CD4-positive, alpha-beta memory T cell (primary cell): ENCODE measurements at regions not wholly inside any gene's neighbourhood (a gene's known extent, or its start where the extent isn't known, plus 50 kb on each side); places are given as distances from the start of the nearest gene placed in this dataset.

Source experiments
- CTCF ChIA-PET: fragments of 350-600 bp; sonication (Branson Sonifier 250); formaldehyde crosslinking; loops from one replicate; lab custom pipeline; 2021; ENCODE audit warnings: inconsistent platforms; ENCODE audit not compliant: partially characterized antibody; lab: Charles Lee
- POLR2A ChIA-PET: fragments of 350-600 bp; sonication (Branson Sonifier 250); formaldehyde crosslinking; loops from one replicate; lab custom pipeline; 2021; ENCODE audit not compliant: partially characterized antibody; lab: Charles Lee
- DNase-seq, 5 donors: peaks; one replicate each; pipeline versions ENCODE4 v3.0.0 to v3.0.0-alpha.2; 2020 to 2022; ENCODE audit warnings: mixed read lengths in 1 of 5
- H3K27ac ChIP-seq: one replicate; pipeline ENCODE4 v1.7.0; 2013; ENCODE audit warnings: low read depth, low read length
- H3K27me3 ChIP-seq: 2 replicates; pipeline ENCODE4 v1.7.0; 2013; ENCODE audit warnings: mild to moderate bottlenecking, low read length, moderate library complexity; ENCODE audit not compliant: insufficient read depth
- H3K36me3 ChIP-seq: 2 replicates; pipeline ENCODE4 v1.7.0; 2013; ENCODE audit warnings: mild to moderate bottlenecking, low read length, moderate library complexity; ENCODE audit not compliant: insufficient read depth
- H3K4me1 ChIP-seq: 2 replicates; pipeline ENCODE4 v1.7.0; 2013; ENCODE audit warnings: mild to moderate bottlenecking, low read length, moderate library complexity; ENCODE audit not compliant: insufficient read depth
- H3K4me3 ChIP-seq, 2 donors: one replicate each; pipeline ENCODE4 v1.7.0; 2013; ENCODE audit warnings: low read length in 2 of 2, mild to moderate bottlenecking in 1 of 2
- H3K9me3 ChIP-seq, 2 donors: one replicate each; pipeline ENCODE4 v1.7.0; 2013; ENCODE audit warnings: low read length in 2 of 2, control low read depth in 1 of 2; ENCODE audit not compliant: control insufficient read depth in 1 of 2
- H3K27ac Mint-ChIP-seq, 7 donors: one replicate each; pipeline ENCODE4 v1.8.0; 2020 to 2021; ENCODE audit warnings: mixed read lengths in 7 of 7, mild to moderate bottlenecking in 6 of 7, inconsistent platforms in 3 of 7, moderate library complexity in 3 of 7
- H3K27me3 Mint-ChIP-seq, 2 donors: one replicate each; pipeline ENCODE4 v1.8.0; 2020 to 2021; ENCODE audit warnings: mixed read lengths in 2 of 2
- H3K36me3 Mint-ChIP-seq, 2 donors: one replicate each; pipeline ENCODE4 v1.8.0; 2020 to 2021; ENCODE audit warnings: mixed read lengths in 2 of 2, inconsistent platforms in 1 of 2, mild to moderate bottlenecking in 1 of 2
- H3K4me1 Mint-ChIP-seq, 4 donors: one replicate each; pipeline ENCODE4 v1.8.0; 2020 to 2021; ENCODE audit warnings: mixed read lengths in 4 of 4, mild to moderate bottlenecking in 1 of 4
- H3K4me3 Mint-ChIP-seq, 8 donors: one replicate each; pipeline ENCODE4 v1.8.0; 2020 to 2021; ENCODE audit warnings: mixed read lengths in 8 of 8, mild to moderate bottlenecking in 7 of 8, moderate library complexity in 6 of 8, inconsistent platforms in 3 of 8
- H3K9me3 Mint-ChIP-seq, 8 donors: one replicate each; pipeline ENCODE4 v1.8.0; 2020 to 2021; ENCODE audit warnings: mixed read lengths in 8 of 8, mild to moderate bottlenecking in 5 of 8, inconsistent platforms in 3 of 8, moderate library complexity in 1 of 8
- intact Hi-C: fragments of 100-400 bp; cut with micrococcal nuclease; formaldehyde crosslinking; loops from one replicate; pipeline ENCODE4 v1.15.1; 2023

- no peak for DNase-seq
- Mint-ChIP-seq H3K4me1 (no peaks in the 10 kb centered on the region), H3K27ac (no peak overlapping the region), H3K4me3 (no peak overlapping the region), H3K36me3 (no peaks in the 10 kb centered on the region), H3K27me3 (no peaks in the 10 kb centered on the region), H3K9me3 (peaks cover 0 to 9% (median 2%) of the 10 kb centered on the region in 8 donors)
- Histone ChIP-seq H3K9me3 (no peaks in the 10 kb centered on the region), H3K27ac (no peak overlapping the region), H3K27me3 (no peaks in the 10 kb centered on the region), H3K4me1 (no peaks in the 10 kb centered on the region), H3K4me3 (no peak overlapping the region), H3K36me3 (no peaks in the 10 kb centered on the region)
- CTCF ChIA-PET = no interaction called here
- intact Hi-C loops = no loop called here
- POLR2A ChIA-PET = no interaction called here
These were observed 75.0 kb downstream of the FAT4 start for GRCh38 chr4:125389713-125390112.

GRCh38 chr4:125390126-125390525 is 75.4 kb downstream of the FAT4 start:
- Histone ChIP-seq H3K4me3 (no peak overlapping the region), H3K27ac (no peak overlapping the region), H3K27me3 (no peaks in the 10 kb centered on the region), H3K4me1 (no peaks in the 10 kb centered on the region), H3K36me3 (no peaks in the 10 kb centered on the region), H3K9me3 (no peaks in the 10 kb centered on the region)
- intact Hi-C loops = no loop called here
- Mint-ChIP-seq H3K4me3 (no peak overlapping the region), H3K27ac (no peak overlapping the region), H3K36me3 (no peaks in the 10 kb centered on the region), H3K9me3 (peaks cover 0 to 9% (median 2%) of the 10 kb centered on the region in 8 donors), H3K27me3 (no peaks in the 10 kb centered on the region), H3K4me1 (no peaks in the 10 kb centered on the region)
- ChIA-PET POLR2A (no interaction called here), CTCF (no interaction called here)
- DNase-seq = no peak

GRCh38 chr4:125390727-125391126 is 76.0 kb downstream of the FAT4 start:
- Mint-ChIP-seq H3K4me1 (no peaks in the 10 kb centered on the region), H3K27me3 (no peaks in the 10 kb centered on the region), H3K9me3 (peaks cover 0 to 9% (median under 1%) of the 10 kb centered on the region in 8 donors), H3K27ac (no peak overlapping the region), H3K36me3 (no peaks in the 10 kb centered on the region), H3K4me3 (no peak overlapping the region)
- ChIA-PET POLR2A (no interaction called here), CTCF (no interaction called here)
- Histone ChIP-seq H3K27ac (no peak overlapping the region), H3K9me3 (no peaks in the 10 kb centered on the region), H3K36me3 (no peaks in the 10 kb centered on the region), H3K4me1 (no peaks in the 10 kb centered on the region), H3K27me3 (no peaks in the 10 kb centered on the region), H3K4me3 (no peak overlapping the region)
- DNase-seq = no peak
- intact Hi-C loops = no loop called here

- Mint-ChIP-seq H3K36me3 (no peaks in the 10 kb centered on the region), H3K9me3 (peaks cover 0 to 9% (median under 1%) of the 10 kb centered on the region in 8 donors), H3K4me1 (no peaks in the 10 kb centered on the region), H3K27me3 (no peaks in the 10 kb centered on the region), H3K27ac (no peak overlapping the region), H3K4me3 (no peak overlapping the region)
- ChIA-PET POLR2A (no interaction called here), CTCF (no interaction called here)
- Histone ChIP-seq H3K4me1 (no peaks in the 10 kb centered on the region), H3K9me3 (no peaks in the 10 kb centered on the region), H3K36me3 (no peaks in the 10 kb centered on the region), H3K27me3 (no peaks in the 10 kb centered on the region), H3K27ac (no peak overlapping the region), H3K4me3 (no peak overlapping the region)
- intact Hi-C loops = no loop called here
- DNase-seq = no peak
These were observed 77.9 kb downstream of the FAT4 start for GRCh38 chr4:125392694-125393093.

DNA sequence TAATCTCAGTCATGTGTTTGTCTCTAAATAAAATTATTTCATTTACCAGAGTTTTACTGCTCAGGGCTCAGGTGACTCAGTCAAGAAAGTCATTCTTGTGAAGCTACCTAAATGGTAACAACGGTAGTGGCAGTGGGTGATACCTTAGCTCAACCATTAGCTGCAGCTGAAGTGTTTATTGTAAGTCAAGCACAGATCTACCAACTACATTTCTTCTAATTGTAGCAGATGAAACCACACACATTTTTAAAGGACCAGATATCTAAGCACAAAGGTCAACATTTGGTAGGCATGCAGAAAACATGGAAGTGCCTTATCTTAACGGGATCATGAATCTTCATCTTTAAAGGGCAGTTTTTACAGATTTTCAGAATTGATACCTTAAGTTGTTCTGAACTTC is 79.1 kb downstream of the FAT4 start:
- Mint-ChIP-seq H3K27me3 (no peaks in the 10 kb centered on the region), H3K4me3 (no peak overlapping the region), H3K4me1 (no peaks in the 10 kb centered on the region), H3K9me3 (peaks cover 0 to 9% (median under 1%) of the 10 kb centered on the region in 8 donors), H3K27ac (no peak overlapping the region), H3K36me3 (no peaks in the 10 kb centered on the region)
- intact Hi-C loops = no loop called here
- ChIA-PET POLR2A (no interaction called here), CTCF (no interaction called here)
- no peak overlapping the region for H3K27ac ChIP-seq
- H3K4me3 ChIP-seq = no peak overlapping the region
- no peaks in the 10 kb centered on the region for H3K9me3 ChIP-seq
- H3K4me1 ChIP-seq = no peaks in the 10 kb centered on the region
- H3K36me3 ChIP-seq = no peaks in the 10 kb centered on the region
- no peaks in the 10 kb centered on the region for H3K27me3 ChIP-seq
- DNase-seq = no peak

DNA sequence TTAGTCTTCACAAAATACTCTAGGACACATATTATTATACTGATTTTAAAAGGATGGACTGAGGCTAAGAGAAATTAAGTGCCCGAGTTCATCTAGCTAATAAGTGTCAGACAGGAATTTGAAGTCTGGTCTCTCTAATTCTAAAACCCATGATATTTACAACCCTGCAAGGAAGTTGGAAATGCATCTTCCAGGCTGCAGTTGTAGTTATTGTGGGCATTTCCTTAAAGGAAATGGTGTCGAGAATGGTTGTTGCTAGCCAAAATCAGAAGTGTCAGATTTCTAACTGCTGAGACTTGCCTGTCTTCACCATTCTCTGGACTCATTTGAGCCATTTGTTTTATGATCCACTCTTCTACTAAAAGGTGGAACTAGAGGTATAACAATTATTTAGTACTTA is 82.5 kb downstream of the FAT4 start:
- H3K27ac Mint-ChIP-seq = no peak overlapping the region
- ChIA-PET POLR2A (no interaction called here), CTCF (no interaction called here)
- no peaks in the 10 kb centered on the region for H3K27me3 Mint-ChIP-seq
- H3K27ac ChIP-seq = no peak overlapping the region
- no peaks in the 10 kb centered on the region for H3K4me1 Mint-ChIP-seq
- intact Hi-C loops = no loop called here
- no peak overlapping the region for H3K4me3 Mint-ChIP-seq
- DNase-seq = no peak
- H3K4me1 ChIP-seq = no peaks in the 10 kb centered on the region
- no peaks in the 10 kb centered on the region for H3K36me3 Mint-ChIP-seq
- H3K9me3 Mint-ChIP-seq = peaks cover 0 to 5% (median under 1%) of the 10 kb centered on the region in 8 donors
- no peaks in the 10 kb centered on the region for H3K9me3 ChIP-seq
- H3K27me3 ChIP-seq = no peaks in the 10 kb centered on the region
- H3K4me3 ChIP-seq = no peak overlapping the region
- H3K36me3 ChIP-seq = no peaks in the 10 kb centered on the region

- Histone ChIP-seq H3K27ac (no peak overlapping the region), H3K36me3 (no peaks in the 10 kb centered on the region), H3K4me1 (no peaks in the 10 kb centered on the region), H3K9me3 (no peaks in the 10 kb centered on the region), H3K4me3 (no peak overlapping the region), H3K27me3 (no peaks in the 10 kb centered on the region)
- ChIA-PET POLR2A (no interaction called here), CTCF (no interaction called here)
- Mint-ChIP-seq H3K4me3 (no peak overlapping the region), H3K27ac (no peak overlapping the region), H3K9me3 (peaks cover 0 to 5% (median 1%) of the 10 kb centered on the region in 8 donors), H3K36me3 (no peaks in the 10 kb centered on the region), H3K27me3 (no peaks in the 10 kb centered on the region), H3K4me1 (no peaks in the 10 kb centered on the region)
- no peak for DNase-seq
- intact Hi-C loops = no loop called here
These were observed 83.7 kb downstream of the FAT4 start for GRCh38 chr4:125398263-125399002.
